GM12878 (cell line): ENCODE measurements at regions not wholly inside any gene's neighbourhood (a gene's known extent, or its start where the extent isn't known, plus 50 kb on each side); places are given as distances from the start of the nearest gene placed in this dataset.

ENCODE experiments used
- ATAC-seq: fragments of 200-7000 bp; cut with Tn5 transposase; 3 replicates; pipeline ENCODE4 v1.9.1; 2020; ENCODE audit warnings: mild to moderate bottlenecking, moderate library complexity
- BruUV-seq: library from RNA; stranded (reverse); fragments of 400-500 nt; replicated peaks from 2 replicates; lab custom pipeline; 2021; lab: Mats Ljungman, UMichigan
- CTCF ChIA-PET: fragments of 300-600 bp; sonication (Branson Sonifier 250); formaldehyde crosslinking; extraction: SDS; loops from one replicate; lab custom pipeline; 2021; ENCODE audit warnings: inconsistent platforms; lab: Yijun Ruan, JAX
- POLR2A ChIA-PET: fragments of 350-600 bp; formaldehyde crosslinking; extraction: SDS; loops from one replicate; lab custom pipeline; 2021; ENCODE audit warnings: inconsistent platforms; lab: Charles Lee
- RAD21 ChIA-PET: fragments of 300-600 bp; sonication (Branson Sonifier 250); formaldehyde crosslinking; loops from one replicate; lab custom pipeline; 2023; ENCODE audit warnings: antibody characterized with exemption; ENCODE audit not compliant: unreplicated experiment; lab: Charles Lee
- SMC1A ChIA-PET: fragments of 300-600 bp; sonication (Branson Sonifier 250); formaldehyde crosslinking; loops from one replicate; lab custom pipeline; 2023; ENCODE audit not compliant: unreplicated experiment, uncharacterized antibody; lab: Charles Lee
- DNase-seq: peaks from one replicate; pipeline ENCODE4 v3.0.0-alpha.2; 2011; ENCODE audit warnings: low read depth, low spot score
- FAIRE-seq: peaks from 3 replicates; lab custom pipeline; 2011; peaks lifted over from hg19 to GRCh38; lab: Jason Lieb, UNC
- H2AFZ ChIP-seq: 2 replicates; pipeline ENCODE4 v1.6.0; 2011; ENCODE audit warnings: low read depth, low read length, control low read depth; ENCODE audit not compliant: control insufficient read depth
- H3K27ac ChIP-seq: 2 replicates; pipeline ENCODE4 v1.5.1; 2011; ENCODE audit warnings: control low read depth; ENCODE audit not compliant: control insufficient read depth, insufficient read depth
- H3K27me3 ChIP-seq, 2 experiments: replicated peaks in 1 of 2; 2 replicates each; pipeline versions ENCODE4 v1.6.0 to v1.6.1; 2011; ENCODE audit warnings: low read length in 1 of 2; ENCODE audit not compliant: control insufficient read depth in 2 of 2, insufficient read depth in 2 of 2
- H3K36me3 ChIP-seq, 2 experiments: 2 replicates each; pipeline ENCODE4 v1.5.1; 2011; ENCODE audit warnings: low read length in 1 of 2; ENCODE audit not compliant: control insufficient read depth in 2 of 2, insufficient read depth in 2 of 2
- H3K4me1 ChIP-seq: 2 replicates; pipeline ENCODE4 v1.6.1; 2011; ENCODE audit warnings: mild to moderate bottlenecking, low read length, moderate library complexity, mixed read lengths; ENCODE audit not compliant: control insufficient read depth, insufficient read depth
- H3K4me2 ChIP-seq: 2 replicates; pipeline ENCODE4 v1.6.0; 2011; ENCODE audit warnings: control low read depth; ENCODE audit not compliant: control insufficient read depth, insufficient read depth
- H3K4me3 ChIP-seq: fragments of 200-600 bp; sonication (generic); 2 replicates; pipeline ENCODE4 v1.5.1; 2016
- H3K79me2 ChIP-seq: 2 replicates; pipeline ENCODE4 v1.6.0; 2011; ENCODE audit warnings: low read length; ENCODE audit not compliant: control insufficient read depth, insufficient read depth
- H3K9ac ChIP-seq: 2 replicates; pipeline ENCODE4 v1.8.0; 2011; ENCODE audit warnings: low read length, control low read depth, mixed read lengths; ENCODE audit not compliant: control insufficient read depth, insufficient read depth
- H3K9me3 ChIP-seq: replicated peaks from 3 replicates; pipeline ENCODE4 v1.5.1; 2011; ENCODE audit warnings: mild to moderate bottlenecking, low read length; ENCODE audit not compliant: control insufficient read depth, insufficient read depth
- H4K20me1 ChIP-seq: 2 replicates; pipeline ENCODE4 v1.6.0; 2011; ENCODE audit not compliant: control insufficient read depth, insufficient read depth
- BCLAF1 ChIP-seq: fragments of 450-650 bp; IDR thresholded peaks from 2 replicates; pipeline ENCODE4 v1.6.1; 2017; ENCODE audit warnings: antibody characterized with exemption, mild to moderate bottlenecking, moderate library complexity
- BHLHE40 ChIP-seq, 2 experiments: fragments of 450-650 bp in 1 of 2; IDR thresholded peaks; 2 replicates each; pipeline ENCODE4 v1.6.1; 2011 to 2017; ENCODE audit warnings: low read depth in 2 of 2, borderline replicate concordance in 1 of 2, improper control_type of control experiment in 1 of 2, low read length in 1 of 2, mild to moderate bottlenecking in 1 of 2
- CBX3 ChIP-seq: fragments of 200-600 bp; sonication (generic); IDR thresholded peaks from 2 replicates; pipeline ENCODE4 v1.6.1; 2016; ENCODE audit warnings: low read depth, borderline replicate concordance
- CHD2 ChIP-seq: IDR thresholded peaks from 2 replicates; pipeline ENCODE4 v1.6.1; 2011; ENCODE audit warnings: low read depth, low read length, improper control_type of control experiment, borderline replicate concordance
- FOS ChIP-seq: IDR thresholded peaks from 3 replicates; pipeline ENCODE4 v1.6.1; 2011; ENCODE audit warnings: borderline replicate concordance; ENCODE audit not compliant: insufficient read length; ENCODE audit errors: extremely low read depth
- HDGF ChIP-seq: fragments of 450-650 bp; IDR thresholded peaks from 2 replicates; pipeline ENCODE4 v1.6.1; 2016; ENCODE audit warnings: antibody characterized with exemption
- IKZF2 ChIP-seq, 2 experiments: fragments of 450-650 bp; IDR thresholded peaks; 2 replicates each; pipeline ENCODE4 v1.6.1; 2017; ENCODE audit warnings: mild to moderate bottlenecking in 2 of 2, moderate library complexity in 2 of 2
- JUND ChIP-seq: IDR thresholded peaks from 2 replicates; pipeline ENCODE4 v1.6.1; 2012; ENCODE audit warnings: low read depth, mild to moderate bottlenecking, low read length, improper control_type of control experiment, moderate library complexity
- LARP7 ChIP-seq: fragments of 450-650 bp; IDR thresholded peaks from 2 replicates; pipeline ENCODE4 v1.6.1; 2017; ENCODE audit warnings: mild to moderate bottlenecking
- NFYA ChIP-seq: IDR thresholded peaks from 2 replicates; pipeline ENCODE4 v1.6.1; 2011; ENCODE audit warnings: low read depth, mild to moderate bottlenecking, low read length, improper control_type of control experiment, borderline replicate concordance
- SMARCA5 ChIP-seq: fragments of 450-650 bp; IDR thresholded peaks from 2 replicates; pipeline ENCODE4 v1.6.1; 2017; ENCODE audit warnings: mild to moderate bottlenecking
- ZNF274 ChIP-seq: IDR thresholded peaks from one replicate; pipeline ENCODE4 v1.8.0; 2011; ENCODE audit not compliant: insufficient read length, insufficient read depth
- WGBS: methylation state at CpG from one replicate; pipeline ENCODE4 v1.1.6; 2016; ENCODE audit warnings: low lambda C conversion rate; ENCODE audit not compliant: insufficient replicate concordance, insufficient coverage; ENCODE audit errors: missing lambda C conversion rate; 5-methylcytosine and 5-hydroxymethylcytosine counted together
- in situ Hi-C: fragments of 300-500 bp; cut with MboI; formaldehyde crosslinking; loops from 9 replicates; pipeline ENCODE4 v1.14.3; 2018; ENCODE audit warnings: mixed read lengths
- intact Hi-C: fragments of 100-400 bp; cut with micrococcal nuclease; formaldehyde crosslinking; loops from one replicate; pipeline ENCODE4 v1.14.2; 2022; ENCODE audit not compliant: unreplicated experiment
- TF ChIP-seq, protein P1 (sequence below): IDR thresholded peaks from 2 replicates; pipeline ENCODE4 v1.6.1; 2012; ENCODE audit warnings: mild to moderate bottlenecking, low read depth, low read length

- no peak overlapping the region for H3K9ac ChIP-seq
- WGBS, result 29% methylated on average over 5 of the region's 5 CpGs
- no peaks in the 10 kb centered on the region for H3K9me3 ChIP-seq
- TF ChIP-seq, protein P1, sequence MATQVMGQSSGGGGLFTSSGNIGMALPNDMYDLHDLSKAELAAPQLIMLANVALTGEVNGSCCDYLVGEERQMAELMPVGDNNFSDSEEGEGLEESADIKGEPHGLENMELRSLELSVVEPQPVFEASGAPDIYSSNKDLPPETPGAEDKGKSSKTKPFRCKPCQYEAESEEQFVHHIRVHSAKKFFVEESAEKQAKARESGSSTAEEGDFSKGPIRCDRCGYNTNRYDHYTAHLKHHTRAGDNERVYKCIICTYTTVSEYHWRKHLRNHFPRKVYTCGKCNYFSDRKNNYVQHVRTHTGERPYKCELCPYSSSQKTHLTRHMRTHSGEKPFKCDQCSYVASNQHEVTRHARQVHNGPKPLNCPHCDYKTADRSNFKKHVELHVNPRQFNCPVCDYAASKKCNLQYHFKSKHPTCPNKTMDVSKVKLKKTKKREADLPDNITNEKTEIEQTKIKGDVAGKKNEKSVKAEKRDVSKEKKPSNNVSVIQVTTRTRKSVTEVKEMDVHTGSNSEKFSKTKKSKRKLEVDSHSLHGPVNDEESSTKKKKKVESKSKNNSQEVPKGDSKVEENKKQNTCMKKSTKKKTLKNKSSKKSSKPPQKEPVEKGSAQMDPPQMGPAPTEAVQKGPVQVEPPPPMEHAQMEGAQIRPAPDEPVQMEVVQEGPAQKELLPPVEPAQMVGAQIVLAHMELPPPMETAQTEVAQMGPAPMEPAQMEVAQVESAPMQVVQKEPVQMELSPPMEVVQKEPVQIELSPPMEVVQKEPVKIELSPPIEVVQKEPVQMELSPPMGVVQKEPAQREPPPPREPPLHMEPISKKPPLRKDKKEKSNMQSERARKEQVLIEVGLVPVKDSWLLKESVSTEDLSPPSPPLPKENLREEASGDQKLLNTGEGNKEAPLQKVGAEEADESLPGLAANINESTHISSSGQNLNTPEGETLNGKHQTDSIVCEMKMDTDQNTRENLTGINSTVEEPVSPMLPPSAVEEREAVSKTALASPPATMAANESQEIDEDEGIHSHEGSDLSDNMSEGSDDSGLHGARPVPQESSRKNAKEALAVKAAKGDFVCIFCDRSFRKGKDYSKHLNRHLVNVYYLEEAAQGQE, result no peak
- TF ChIP-seq BHLHE40 (IDR thresholded peaks at IDR 0.05; ENCODE audit: borderline replicate concordance in 1 of 2, low read depth in 2 of 2, low read length in 1 of 2) (no peak), CBX3 (no peak), HDGF (no peak)
- H3K4me2 ChIP-seq, result no peak overlapping the region
- intact Hi-C loops (no loop called here), in situ Hi-C loops (no loop called here)
- no peak overlapping the region for H3K4me3 ChIP-seq
- RAD21 ChIA-PET, result no interaction called here
- POLR2A ChIA-PET, result no interaction called here
- no peak overlapping the region for H3K27ac ChIP-seq
- no peaks in the 10 kb centered on the region for H3K36me3 ChIP-seq
- CTCF ChIA-PET, result no interaction called here
- H3K4me1 ChIP-seq, result no peaks in the 10 kb centered on the region
- no peak overlapping the region for H2AFZ ChIP-seq
- no peaks in the 10 kb centered on the region for H4K20me1 ChIP-seq
- SMC1A ChIA-PET, result no interaction called here
- no peak for ATAC-seq
- no peaks in the 10 kb centered on the region for H3K79me2 ChIP-seq
- FAIRE-seq, result no peak
- no peak for DNase-seq
- BruUV-seq, result no TSS peak
- no peaks in the 10 kb centered on the region for H3K27me3 ChIP-seq
Observed at GRCh38 chr5:156009583-156009982, 317.4 kb upstream of the SGCD start.

- 0% methylated on average over 1 of the region's 1 CpG for WGBS
- no TSS peak for BruUV-seq
- in situ Hi-C loops, result no loop called here
- TF ChIP-seq CBX3 (no peak), ZNF274 (no peak), IKZF2 (IDR thresholded peaks at IDR 0.05) (no peak), BCLAF1 (no peak), CHD2 (no peak), NFYA (no peak), JUND (no peak), SMARCA5 (no peak), FOS (no peak), LARP7 (no peak), BHLHE40 (IDR thresholded peaks at IDR 0.05; ENCODE audit: borderline replicate concordance in 1 of 2, low read depth in 2 of 2, low read length in 1 of 2) (no peak)
Observed at GRCh38 chr5:156015137-156015536, 311.8 kb upstream of the SGCD start.

More at GRCh38 chr5:156015137-156015536, 311.8 kb upstream of the SGCD start:
- ChIA-PET SMC1A (no interaction called here), POLR2A (no interaction called here), RAD21 (no interaction called here), CTCF (no interaction called here)
- H3K27me3 ChIP-seq, result no peaks in the 10 kb centered on the region
- no peak overlapping the region for H2AFZ ChIP-seq
- H3K79me2 ChIP-seq, result no peaks in the 10 kb centered on the region
- H3K36me3 ChIP-seq, result no peaks in the 10 kb centered on the region
- no peaks in the 10 kb centered on the region for H4K20me1 ChIP-seq
- H3K4me1 ChIP-seq, result no peaks in the 10 kb centered on the region
- no peaks in the 10 kb centered on the region for H3K9me3 ChIP-seq
- ATAC-seq (no peak), FAIRE-seq (no peak), DNase-seq (no peak)
- intact Hi-C loops, result no loop called here
- no peak overlapping the region for H3K4me3 ChIP-seq
- H3K9ac ChIP-seq, result no peak overlapping the region
- H3K4me2 ChIP-seq, result no peak overlapping the region
- H3K27ac ChIP-seq, result no peak overlapping the region
